ENCODE measurements at regions not wholly inside any gene's neighbourhood (a gene's known extent, or its start where the extent isn't known, plus 50 kb on each side); places are given as distances from the start of the nearest gene placed in this dataset.

- TF ChIP-seq, protein P1, sequence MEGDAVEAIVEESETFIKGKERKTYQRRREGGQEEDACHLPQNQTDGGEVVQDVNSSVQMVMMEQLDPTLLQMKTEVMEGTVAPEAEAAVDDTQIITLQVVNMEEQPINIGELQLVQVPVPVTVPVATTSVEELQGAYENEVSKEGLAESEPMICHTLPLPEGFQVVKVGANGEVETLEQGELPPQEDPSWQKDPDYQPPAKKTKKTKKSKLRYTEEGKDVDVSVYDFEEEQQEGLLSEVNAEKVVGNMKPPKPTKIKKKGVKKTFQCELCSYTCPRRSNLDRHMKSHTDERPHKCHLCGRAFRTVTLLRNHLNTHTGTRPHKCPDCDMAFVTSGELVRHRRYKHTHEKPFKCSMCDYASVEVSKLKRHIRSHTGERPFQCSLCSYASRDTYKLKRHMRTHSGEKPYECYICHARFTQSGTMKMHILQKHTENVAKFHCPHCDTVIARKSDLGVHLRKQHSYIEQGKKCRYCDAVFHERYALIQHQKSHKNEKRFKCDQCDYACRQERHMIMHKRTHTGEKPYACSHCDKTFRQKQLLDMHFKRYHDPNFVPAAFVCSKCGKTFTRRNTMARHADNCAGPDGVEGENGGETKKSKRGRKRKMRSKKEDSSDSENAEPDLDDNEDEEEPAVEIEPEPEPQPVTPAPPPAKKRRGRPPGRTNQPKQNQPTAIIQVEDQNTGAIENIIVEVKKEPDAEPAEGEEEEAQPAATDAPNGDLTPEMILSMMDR (IDR thresholded peaks at IDR 0.05): no peak
- TF ChIP-seq POLR2A (IDR thresholded peaks at IDR 0.05): no peak
Measured at GRCh38 chr20:17875106-17875980, 93.3 kb downstream of the SNX5 start.
